ENCODE measurements at regions not wholly inside any gene's neighbourhood (a gene's known extent, or its start where the extent isn't known, plus 50 kb on each side); places are given as distances from the start of the nearest gene placed in this dataset.

GRCh38 chr15:70579766-70580165 is 183.6 kb downstream of the UACA start:
- TF ChIP-seq CTCF (conservative IDR thresholded peaks at IDR 0.05; ENCODE audit: low read depth, low read length) (no peak), EZH2 (IDR thresholded peaks at IDR 0.05; ENCODE audit: borderline replicate concordance, low read depth, low read length, poor library complexity, severe bottlenecking) (no peak)

Measured in A673 (cell line).